ENCODE measurements at regions not wholly inside any gene's neighbourhood (a gene's known extent, or its start where the extent isn't known, plus 50 kb on each side); places are given as distances from the start of the nearest gene placed in this dataset.
"Not testable (repeated sequence)": the region's sequence is repeated elsewhere in the genome, so short reads cannot be mapped to it uniquely, and the experiment has no call there.

GRCh38 chr5:29148581-29148980, 2044.9 kb upstream of the CDH6 start:
- no peaks in the 10 kb centered on the region for H3K27me3 ChIP-seq (ENCODE audit: control insufficient read depth, insufficient read depth, low read length)
- H3K9ac ChIP-seq (ENCODE audit: low read depth, low read length) = no peak overlapping the region
- no peak overlapping the region for H3K4me3 ChIP-seq (ENCODE audit: low read depth, low read length)
- peaks cover 4% of the 10 kb centered on the region for H3K4me1 ChIP-seq (ENCODE audit: control insufficient read depth, insufficient read depth, low read length)
- H3K36me3 ChIP-seq (ENCODE audit: control insufficient read depth, insufficient read depth, low read length) = no peaks in the 10 kb centered on the region
- no peaks in the 10 kb centered on the region for H3K9me3 ChIP-seq (ENCODE audit: control insufficient read depth, insufficient read depth, low read length)

DNA sequence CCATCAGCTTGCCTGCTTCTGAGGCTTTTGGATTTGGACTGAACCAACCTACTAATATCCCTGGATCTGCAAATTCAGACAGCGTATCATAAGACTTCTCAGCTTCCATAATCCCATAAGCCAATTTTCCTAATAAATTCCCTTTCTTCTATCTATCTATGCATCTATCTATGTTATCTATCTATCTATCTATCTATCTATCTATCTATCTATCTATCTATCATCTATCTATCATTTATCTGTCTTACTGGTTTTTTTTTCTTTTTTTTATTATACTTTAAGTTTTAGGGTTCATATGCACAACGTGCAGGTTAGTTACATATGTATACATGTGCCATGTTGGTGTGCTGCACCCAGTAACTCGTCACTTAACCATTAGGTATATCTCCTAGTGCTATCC, 2045.4 kb upstream of the CDH6 start:
- H3K9ac ChIP-seq (ENCODE audit: low read depth, low read length) = no peak overlapping the region
- H3K36me3 ChIP-seq (ENCODE audit: control insufficient read depth, insufficient read depth, low read length) = no peaks in the 10 kb centered on the region
- H3K27me3 ChIP-seq (ENCODE audit: control insufficient read depth, insufficient read depth, low read length) = no peaks in the 10 kb centered on the region
- peaks cover 4% of the 10 kb centered on the region for H3K4me1 ChIP-seq (ENCODE audit: control insufficient read depth, insufficient read depth, low read length)
- no peaks in the 10 kb centered on the region for H3K9me3 ChIP-seq (ENCODE audit: control insufficient read depth, insufficient read depth, low read length)
- no peak overlapping the region for H3K4me3 ChIP-seq (ENCODE audit: low read depth, low read length)

- Histone ChIP-seq H3K4me1 (ENCODE audit: control insufficient read depth, insufficient read depth, low read length) (no peaks in the 10 kb centered on the region), H3K36me3 (ENCODE audit: control insufficient read depth, insufficient read depth, low read length) (no peaks in the 10 kb centered on the region), H3K4me3 (ENCODE audit: low read depth, low read length) (no peak overlapping the region), H3K9ac (ENCODE audit: low read depth, low read length) (no peak overlapping the region), H3K9me3 (ENCODE audit: control insufficient read depth, insufficient read depth, low read length) (no peaks in the 10 kb centered on the region), H3K27me3 (ENCODE audit: control insufficient read depth, insufficient read depth, low read length) (no peaks in the 10 kb centered on the region)
These were observed 2050.2 kb upstream of the CDH6 start for GRCh38 chr5:29143266-29143665.

DNA sequence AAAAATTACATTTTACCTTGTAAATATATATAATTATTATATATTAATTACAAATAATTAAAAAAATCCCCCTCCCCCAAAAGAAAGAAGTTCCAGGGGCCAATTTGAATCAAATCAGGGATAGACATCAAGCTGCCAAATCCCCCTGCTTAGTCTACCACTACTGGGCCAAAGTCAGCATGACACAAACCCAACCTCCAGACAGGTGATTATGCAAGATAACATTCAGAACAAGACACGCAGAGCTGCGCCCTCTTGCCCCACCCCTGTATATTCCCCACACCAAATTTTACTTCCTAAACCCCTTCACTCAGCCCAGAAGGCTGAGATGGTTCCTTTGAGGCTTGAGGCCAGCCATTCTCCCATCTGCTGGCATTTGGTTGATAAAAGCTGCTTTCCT, 2059.1 kb upstream of the CDH6 start:
- H3K27me3 ChIP-seq (ENCODE audit: control insufficient read depth, insufficient read depth, low read length) = no peaks in the 10 kb centered on the region
- H3K4me3 ChIP-seq (ENCODE audit: low read depth, low read length) = no peak overlapping the region
- no peaks in the 10 kb centered on the region for H3K36me3 ChIP-seq (ENCODE audit: control insufficient read depth, insufficient read depth, low read length)
- no peak overlapping the region for H3K9ac ChIP-seq (ENCODE audit: low read depth, low read length)
- no peaks in the 10 kb centered on the region for H3K4me1 ChIP-seq (ENCODE audit: control insufficient read depth, insufficient read depth, low read length)
- no peaks in the 10 kb centered on the region for H3K9me3 ChIP-seq (ENCODE audit: control insufficient read depth, insufficient read depth, low read length)

DNA sequence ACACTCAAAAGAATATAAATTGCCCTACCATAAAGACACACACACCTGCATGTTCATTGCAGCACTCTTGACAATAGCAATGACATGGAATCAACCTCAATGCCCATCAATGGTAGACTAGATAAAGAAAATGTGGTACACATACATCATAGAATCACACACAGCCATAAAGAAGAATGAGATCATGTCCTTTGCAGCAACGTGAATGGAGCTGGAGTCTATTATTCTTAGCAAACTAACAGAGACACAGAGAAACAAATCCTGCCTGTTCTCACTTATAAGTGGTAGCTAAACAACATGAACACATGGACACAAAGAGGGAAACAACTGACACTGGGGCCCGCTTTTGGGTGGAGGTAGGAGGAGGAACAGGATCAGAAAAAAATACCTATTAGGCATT, 2062.2 kb upstream of the CDH6 start:
- Histone ChIP-seq H3K4me1 (ENCODE audit: control insufficient read depth, insufficient read depth, low read length) (no peaks in the 10 kb centered on the region), H3K4me3 (ENCODE audit: low read depth, low read length) (no peak overlapping the region), H3K9me3 (ENCODE audit: control insufficient read depth, insufficient read depth, low read length) (no peaks in the 10 kb centered on the region), H3K27me3 (ENCODE audit: control insufficient read depth, insufficient read depth, low read length) (no peaks in the 10 kb centered on the region), H3K36me3 (ENCODE audit: control insufficient read depth, insufficient read depth, low read length) (no peaks in the 10 kb centered on the region), H3K9ac (ENCODE audit: low read depth, low read length) (no peak overlapping the region)

GRCh38 chr5:29130786-29131185, 2062.7 kb upstream of the CDH6 start:
- H3K27me3 ChIP-seq (ENCODE audit: control insufficient read depth, insufficient read depth, low read length) = no peaks in the 10 kb centered on the region
- no peak overlapping the region for H3K4me3 ChIP-seq (ENCODE audit: low read depth, low read length)
- H3K36me3 ChIP-seq (ENCODE audit: control insufficient read depth, insufficient read depth, low read length) = no peaks in the 10 kb centered on the region
- H3K9me3 ChIP-seq (ENCODE audit: control insufficient read depth, insufficient read depth, low read length) = no peaks in the 10 kb centered on the region
- no peak overlapping the region for H3K9ac ChIP-seq (ENCODE audit: low read depth, low read length)
- no peaks in the 10 kb centered on the region for H3K4me1 ChIP-seq (ENCODE audit: control insufficient read depth, insufficient read depth, low read length)

GRCh38 chr5:29127524-29128156, 2065.8 kb upstream of the CDH6 start:
- H3K4me3 ChIP-seq (ENCODE audit: low read depth, low read length); H3K4me1 ChIP-seq (ENCODE audit: control insufficient read depth, insufficient read depth, low read length); H3K9me3 ChIP-seq (ENCODE audit: control insufficient read depth, insufficient read depth, low read length); H3K9ac ChIP-seq (ENCODE audit: low read depth, low read length); H3K36me3 ChIP-seq (ENCODE audit: control insufficient read depth, insufficient read depth, low read length); H3K27me3 ChIP-seq (ENCODE audit: control insufficient read depth, insufficient read depth, low read length): not testable (repeated sequence)

- H3K9ac ChIP-seq (ENCODE audit: low read depth, low read length); H3K4me1 ChIP-seq (ENCODE audit: control insufficient read depth, insufficient read depth, low read length); H3K4me3 ChIP-seq (ENCODE audit: low read depth, low read length); H3K27me3 ChIP-seq (ENCODE audit: control insufficient read depth, insufficient read depth, low read length); H3K9me3 ChIP-seq (ENCODE audit: control insufficient read depth, insufficient read depth, low read length); H3K36me3 ChIP-seq (ENCODE audit: control insufficient read depth, insufficient read depth, low read length): not testable (repeated sequence)
These were observed 2067.0 kb upstream of the CDH6 start for GRCh38 chr5:29126462-29126861.

DNA sequence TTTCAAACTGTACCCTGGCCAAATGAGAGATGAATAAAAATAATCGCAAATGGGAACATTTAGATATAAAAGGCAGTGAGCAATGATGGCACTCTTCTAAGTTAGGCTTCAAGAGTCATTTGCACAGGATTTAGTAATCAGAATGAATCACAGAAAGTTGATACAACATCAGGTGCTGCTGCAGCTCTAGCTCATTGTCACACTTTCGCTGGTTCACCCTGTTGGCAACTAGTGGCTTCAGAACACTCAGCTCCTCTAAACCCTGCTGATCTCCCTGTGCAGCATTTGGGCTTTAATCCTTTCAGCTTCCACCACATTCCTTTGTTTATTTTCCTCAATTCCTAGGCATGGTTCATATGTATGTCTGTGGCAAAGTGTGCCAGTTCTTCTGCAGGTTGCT, 2071.2 kb upstream of the CDH6 start:
- Histone ChIP-seq H3K9ac (ENCODE audit: low read depth, low read length) (no peak overlapping the region), H3K36me3 (ENCODE audit: control insufficient read depth, insufficient read depth, low read length) (no peaks in the 10 kb centered on the region), H3K4me3 (ENCODE audit: low read depth, low read length) (no peak overlapping the region), H3K4me1 (ENCODE audit: control insufficient read depth, insufficient read depth, low read length) (peaks cover 2% of the 10 kb centered on the region), H3K9me3 (ENCODE audit: control insufficient read depth, insufficient read depth, low read length) (no peaks in the 10 kb centered on the region), H3K27me3 (ENCODE audit: control insufficient read depth, insufficient read depth, low read length) (no peaks in the 10 kb centered on the region)

DNA sequence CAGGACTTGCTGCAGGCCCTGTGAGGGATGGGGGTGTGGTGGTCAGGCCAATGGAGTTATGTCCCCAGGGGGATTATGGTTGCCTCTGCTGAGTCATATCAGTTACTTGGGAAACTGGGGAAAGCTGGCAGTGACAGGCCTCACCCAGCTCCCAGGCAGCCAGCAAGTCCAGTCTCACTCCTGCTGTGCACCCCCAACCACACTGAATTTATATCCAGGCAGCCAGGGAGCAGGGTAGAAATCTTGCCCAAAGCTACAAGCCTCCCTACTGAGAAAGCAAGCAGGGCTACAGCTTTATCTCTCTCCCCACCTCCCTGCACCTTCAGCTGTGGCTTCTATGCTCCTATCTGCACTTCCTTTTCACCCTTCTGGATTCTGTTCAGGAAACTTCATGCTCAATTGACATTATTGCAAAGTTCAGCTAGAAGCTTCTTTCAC, 2076.0 kb upstream of the CDH9 start:
- H3K4me3 ChIP-seq (ENCODE audit: low read depth, low read length) = no peak overlapping the region
- no peak overlapping the region for H3K9ac ChIP-seq (ENCODE audit: low read depth, low read length)
- H3K4me1 ChIP-seq (ENCODE audit: control insufficient read depth, insufficient read depth, low read length) = no peaks in the 10 kb centered on the region
- no peaks in the 10 kb centered on the region for H3K36me3 ChIP-seq (ENCODE audit: control insufficient read depth, insufficient read depth, low read length)
- no peaks in the 10 kb centered on the region for H3K27me3 ChIP-seq (ENCODE audit: control insufficient read depth, insufficient read depth, low read length)
- no peaks in the 10 kb centered on the region for H3K9me3 ChIP-seq (ENCODE audit: control insufficient read depth, insufficient read depth, low read length)

DNA sequence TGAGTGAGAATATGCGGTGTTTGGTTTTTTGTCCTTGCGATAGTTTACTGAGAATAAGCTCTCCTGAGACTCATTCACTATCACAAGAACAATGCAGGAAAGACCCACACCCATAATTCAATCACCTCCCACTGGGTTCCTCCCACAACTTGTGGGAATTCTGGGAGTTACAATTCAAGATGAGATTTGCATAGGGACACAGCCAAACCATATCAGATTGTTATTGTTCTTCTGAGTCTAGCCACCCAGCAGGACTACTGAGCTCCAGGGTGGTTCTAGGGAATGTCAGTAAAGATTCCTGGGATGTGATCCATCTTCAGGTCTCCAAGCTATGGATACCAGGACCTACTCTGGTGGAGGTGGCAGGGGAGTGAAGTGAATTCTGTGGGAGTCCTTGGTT, 2075.1 kb upstream of the CDH9 start:
- Histone ChIP-seq H3K36me3 (ENCODE audit: control insufficient read depth, insufficient read depth, low read length) (no peaks in the 10 kb centered on the region), H3K4me1 (ENCODE audit: control insufficient read depth, insufficient read depth, low read length) (no peaks in the 10 kb centered on the region), H3K9ac (ENCODE audit: low read depth, low read length) (no peak overlapping the region), H3K4me3 (ENCODE audit: low read depth, low read length) (no peak overlapping the region), H3K27me3 (ENCODE audit: control insufficient read depth, insufficient read depth, low read length) (no peaks in the 10 kb centered on the region), H3K9me3 (ENCODE audit: control insufficient read depth, insufficient read depth, low read length) (no peaks in the 10 kb centered on the region)

DNA sequence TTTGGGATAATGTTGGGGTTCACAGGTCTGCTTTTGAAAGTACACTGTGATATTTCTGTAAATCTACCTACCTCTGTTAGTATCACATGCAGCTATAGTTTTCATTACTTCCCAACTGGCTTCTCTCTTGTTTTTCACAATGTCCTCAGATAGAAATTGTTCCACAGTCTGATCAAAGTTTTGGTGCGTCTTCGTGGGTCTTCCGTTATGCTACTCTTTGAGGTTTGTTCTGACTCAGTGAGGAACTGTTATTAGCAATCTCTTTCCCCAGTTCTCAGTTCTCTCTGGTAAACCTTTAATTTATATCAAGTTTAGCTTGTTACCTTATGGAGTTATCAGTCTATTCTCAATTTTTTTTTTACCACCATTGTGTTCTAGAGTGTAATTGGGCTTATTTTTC, 2061.2 kb upstream of the CDH9 start:
- Histone ChIP-seq H3K9ac (ENCODE audit: low read depth, low read length) (no peak overlapping the region), H3K36me3 (ENCODE audit: control insufficient read depth, insufficient read depth, low read length) (no peaks in the 10 kb centered on the region), H3K9me3 (ENCODE audit: control insufficient read depth, insufficient read depth, low read length) (no peaks in the 10 kb centered on the region), H3K4me3 (ENCODE audit: low read depth, low read length) (no peak overlapping the region), H3K27me3 (ENCODE audit: control insufficient read depth, insufficient read depth, low read length) (no peaks in the 10 kb centered on the region), H3K4me1 (ENCODE audit: control insufficient read depth, insufficient read depth, low read length) (peaks cover 3% of the 10 kb centered on the region)
